ENCODE measurements at regions not wholly inside any gene's neighbourhood (a gene's known extent, or its start where the extent isn't known, plus 50 kb on each side); places are given as distances from the start of the nearest gene placed in this dataset.
"Not testable (repeated sequence)": the region's sequence is repeated elsewhere in the genome, so short reads cannot be mapped to it uniquely, and the experiment has no call there.

DNA sequence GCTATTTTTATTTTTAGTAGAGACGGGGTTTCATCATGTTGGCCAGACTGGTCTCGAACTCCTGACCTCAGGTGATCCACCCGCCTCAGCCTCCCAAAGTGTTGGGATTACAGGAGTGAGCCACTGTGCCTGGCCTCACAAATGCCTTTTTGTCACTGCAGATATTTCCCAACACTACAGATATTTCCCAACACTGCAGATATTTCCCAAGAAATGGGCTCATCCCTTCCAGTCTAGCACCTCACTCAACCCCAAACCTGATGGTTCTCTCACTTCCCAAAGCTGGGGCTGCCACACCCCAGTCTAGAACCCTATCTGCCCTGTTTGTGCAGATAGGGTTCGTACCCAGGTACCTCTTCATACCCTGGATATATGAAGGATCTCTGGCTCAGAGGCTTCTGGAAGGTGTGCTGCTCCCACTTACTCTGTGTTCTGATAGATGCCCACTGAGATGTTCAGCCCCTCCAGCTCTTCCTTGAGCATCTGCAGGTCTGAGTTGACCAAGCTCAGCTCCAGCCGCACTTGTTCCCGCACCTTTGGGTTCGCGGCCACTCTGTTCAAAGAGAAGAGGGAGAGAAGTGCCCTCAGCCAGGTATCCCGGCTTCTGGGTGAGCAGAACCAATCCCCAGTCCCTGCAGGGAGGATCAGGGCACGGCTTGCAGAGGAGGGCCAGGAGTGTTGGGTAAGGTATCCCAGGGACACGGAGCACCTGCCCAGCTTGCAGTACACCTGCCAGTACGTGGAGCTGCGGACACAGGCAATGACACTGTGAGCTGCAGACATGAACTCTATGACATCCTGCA, 265.1 kb downstream of the GOLGA6L6 start:
- H3K27me3 ChIP-seq, H4K20me1 ChIP-seq, H3K9ac ChIP-seq, H3K27ac ChIP-seq, H3K4me3 ChIP-seq, H3K4me1 ChIP-seq, H3K4me2 ChIP-seq, H3K36me3 ChIP-seq: not testable (repeated sequence)
- H3K9me3 ChIP-seq (replicated peaks in 1 of 11), result peaks cover 0 to 31% (median 7%) of the 10 kb centered on the region in 11 experiments; a peak in 10 of 22 replicates
- TF ChIP-seq Cebpa-rat (IDR thresholded peaks at IDR 0.05), result 0 out of 22 replicates have a peak, but pooled peaks of 1 of the 11 experiments have one; percentile 17

DNA sequence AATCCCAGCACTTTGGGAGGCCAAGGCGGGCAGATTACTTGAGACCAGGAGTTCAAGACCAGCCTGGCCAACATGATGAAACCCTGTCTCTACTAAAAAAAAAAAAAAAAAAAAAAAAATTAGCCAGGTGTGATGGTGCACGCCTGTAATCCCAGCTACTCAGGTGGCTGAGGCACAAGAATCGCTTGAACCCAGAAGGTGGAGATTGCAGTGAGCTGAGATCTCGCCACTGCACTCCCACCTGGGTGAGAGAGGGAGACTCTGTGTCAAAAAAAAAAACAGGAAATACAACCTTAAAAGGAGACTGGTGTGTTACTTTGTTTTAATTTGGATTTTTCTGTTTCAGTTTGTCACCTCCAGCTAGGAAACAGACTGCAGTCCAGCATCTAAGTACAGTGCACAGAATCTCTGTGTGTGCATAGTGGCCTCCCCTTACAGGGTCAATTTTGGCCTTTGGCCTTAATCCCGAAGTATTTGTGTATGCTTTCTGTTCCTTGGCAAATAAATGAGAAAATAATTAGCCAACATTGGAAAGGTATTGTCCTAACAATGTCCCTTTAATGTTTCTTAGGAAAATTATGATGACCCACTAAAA, 266.1 kb downstream of the GOLGA6L6 start:
- not testable (repeated sequence) for H4K20me1 ChIP-seq, H3K4me2 ChIP-seq, H3K4me1 ChIP-seq, H3K36me3 ChIP-seq, H3K27ac ChIP-seq, H3K9ac ChIP-seq, H3K27me3 ChIP-seq, H3K4me3 ChIP-seq
- H3K9me3 ChIP-seq (replicated peaks in 1 of 11), result peaks cover 0 to 31% (median 4%) of the 10 kb centered on the region in 11 experiments; a peak in 9 of 22 replicates

DNA sequence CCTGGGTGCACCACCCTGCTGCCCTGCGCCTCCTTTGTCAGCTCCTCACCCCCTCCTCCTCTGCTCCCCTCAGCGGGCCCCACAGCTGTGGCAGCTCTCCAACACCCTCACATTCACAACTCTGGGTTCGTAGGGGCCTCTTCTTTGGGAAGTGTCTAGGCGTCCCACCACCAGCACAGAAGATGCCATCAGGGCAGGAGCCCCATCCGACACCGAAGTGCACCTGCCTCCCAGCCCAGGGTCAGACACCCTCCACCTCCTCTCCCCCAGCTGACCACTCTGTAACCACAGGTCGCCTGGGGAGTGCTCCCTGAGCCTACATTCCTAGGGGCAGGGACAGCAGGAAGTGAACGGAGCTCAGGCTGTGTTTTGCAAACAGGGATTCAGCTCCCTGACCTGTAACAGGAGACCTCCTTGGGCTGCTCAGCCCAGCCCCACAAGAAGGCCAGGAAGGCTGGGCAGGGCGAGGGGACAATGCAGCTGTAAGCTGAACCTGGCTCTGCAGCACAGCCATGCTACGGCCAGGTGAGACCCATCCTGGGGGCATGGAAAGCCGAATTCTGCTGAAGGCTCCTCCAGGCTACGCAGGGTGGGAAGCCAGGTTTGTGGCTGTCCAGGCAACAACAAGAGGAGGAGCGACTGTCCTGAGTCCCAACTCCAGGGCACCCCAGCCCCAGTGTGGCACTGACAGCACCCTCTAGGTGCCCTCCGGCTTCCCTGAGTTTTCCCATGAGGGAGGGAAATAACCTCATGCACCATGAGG, 269.0 kb downstream of the GOLGA6L6 start:
- H3K9me3 ChIP-seq (replicated peaks in 1 of 11), result peaks cover 0 to 20% (median 0%) of the 10 kb centered on the region in 11 experiments; a peak in 5 of 22 replicates
- no peak overlapping the region for H3K9ac ChIP-seq
- H3K36me3 ChIP-seq, result no peaks in the 10 kb centered on the region
- H3K27me3 ChIP-seq, result no peaks in the 10 kb centered on the region
- no peaks in the 10 kb centered on the region; a peak in 1 of 22 replicates for H4K20me1 ChIP-seq
- H3K4me2 ChIP-seq, result no peak overlapping the region
- no peak for TF ChIP-seq Cebpa-rat (IDR thresholded peaks at IDR 0.05)
- no peaks in the 10 kb centered on the region for H3K4me1 ChIP-seq
- no peak overlapping the region for H3K4me3 ChIP-seq
- no peak overlapping the region for H3K27ac ChIP-seq

DNA sequence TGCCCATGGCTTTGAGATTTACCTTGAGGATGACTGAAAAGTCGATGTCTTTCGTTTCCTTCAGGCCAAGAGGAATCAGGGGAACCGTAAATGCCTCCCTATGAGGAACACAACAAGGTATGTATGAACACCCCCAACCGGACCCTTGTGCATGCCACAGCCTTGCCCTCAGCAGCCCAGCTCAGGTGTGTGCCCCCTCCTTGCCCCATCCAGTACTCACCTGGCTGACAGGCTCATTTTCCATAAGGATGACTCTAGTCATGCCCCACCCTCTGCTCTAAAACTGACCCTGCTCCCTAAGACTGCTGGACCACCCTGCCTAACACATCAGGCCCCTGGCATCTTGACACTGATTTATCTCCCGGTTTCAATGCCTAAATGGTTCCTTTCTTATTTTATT, 270.0 kb downstream of the GOLGA6L6 start:
- H3K4me2 ChIP-seq, result no peak overlapping the region
- H3K9ac ChIP-seq, result no peak overlapping the region
- TF ChIP-seq Cebpa-rat (IDR thresholded peaks at IDR 0.05), result no peak
- H3K27me3 ChIP-seq, result no peaks in the 10 kb centered on the region
- H3K4me1 ChIP-seq, result no peaks in the 10 kb centered on the region
- H3K9me3 ChIP-seq (replicated peaks in 1 of 11), result peaks cover 0 to 11% (median 0%) of the 10 kb centered on the region in 11 experiments; a peak in 5 of 22 replicates
- H3K27ac ChIP-seq, result no peak overlapping the region
- H3K36me3 ChIP-seq, result no peaks in the 10 kb centered on the region
- no peaks in the 10 kb centered on the region; a peak in 1 of 22 replicates for H4K20me1 ChIP-seq
- no peak overlapping the region for H3K4me3 ChIP-seq

DNA sequence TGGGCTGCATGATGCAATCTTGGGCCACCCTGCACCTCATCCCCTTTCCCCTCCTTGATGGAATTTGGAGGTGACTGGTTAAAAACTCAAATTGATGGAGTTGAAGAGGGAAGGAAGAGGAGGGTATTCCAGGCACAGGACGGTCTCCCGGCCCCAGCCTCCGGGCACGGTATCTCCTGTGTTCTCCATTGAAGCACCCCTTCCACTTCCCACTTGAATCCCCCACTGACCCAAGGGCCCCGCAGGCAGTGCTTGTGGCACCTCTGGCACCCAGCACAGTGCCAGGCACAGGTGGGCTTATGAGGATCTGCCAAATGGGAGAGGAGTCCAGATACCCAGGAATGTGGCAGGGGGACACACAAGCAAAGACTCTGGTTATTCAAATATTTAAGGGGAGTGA, 271.6 kb downstream of the GOLGA6L6 start:
- H3K4me1 ChIP-seq; H3K27ac ChIP-seq; H3K36me3 ChIP-seq; H3K9ac ChIP-seq; H3K4me2 ChIP-seq; H4K20me1 ChIP-seq; H3K9me3 ChIP-seq (replicated peaks in 1 of 11); H3K27me3 ChIP-seq; H3K4me3 ChIP-seq: not testable (repeated sequence)

DNA sequence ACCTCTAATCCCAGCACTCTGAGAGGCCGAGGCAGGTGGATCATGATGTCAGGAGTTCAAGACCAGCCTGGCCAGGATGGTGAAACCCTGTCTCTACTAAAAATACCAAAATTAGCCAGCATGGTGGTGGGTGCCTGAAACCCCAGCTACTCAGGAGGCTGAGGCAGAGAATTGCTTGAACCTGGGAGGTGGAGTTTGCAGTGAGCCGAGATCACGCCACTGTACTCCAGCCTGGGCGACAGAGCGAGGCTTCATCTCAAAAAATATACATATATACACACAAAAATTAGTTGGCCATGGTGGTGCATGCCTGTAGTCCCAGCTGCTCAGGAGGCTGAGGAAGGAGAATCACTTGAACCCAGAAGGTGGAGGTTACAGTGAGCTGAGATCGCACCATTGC, 273.6 kb downstream of the GOLGA6L6 start:
- not testable (repeated sequence) for H3K9me3 ChIP-seq (replicated peaks in 1 of 11); H4K20me1 ChIP-seq

DNA sequence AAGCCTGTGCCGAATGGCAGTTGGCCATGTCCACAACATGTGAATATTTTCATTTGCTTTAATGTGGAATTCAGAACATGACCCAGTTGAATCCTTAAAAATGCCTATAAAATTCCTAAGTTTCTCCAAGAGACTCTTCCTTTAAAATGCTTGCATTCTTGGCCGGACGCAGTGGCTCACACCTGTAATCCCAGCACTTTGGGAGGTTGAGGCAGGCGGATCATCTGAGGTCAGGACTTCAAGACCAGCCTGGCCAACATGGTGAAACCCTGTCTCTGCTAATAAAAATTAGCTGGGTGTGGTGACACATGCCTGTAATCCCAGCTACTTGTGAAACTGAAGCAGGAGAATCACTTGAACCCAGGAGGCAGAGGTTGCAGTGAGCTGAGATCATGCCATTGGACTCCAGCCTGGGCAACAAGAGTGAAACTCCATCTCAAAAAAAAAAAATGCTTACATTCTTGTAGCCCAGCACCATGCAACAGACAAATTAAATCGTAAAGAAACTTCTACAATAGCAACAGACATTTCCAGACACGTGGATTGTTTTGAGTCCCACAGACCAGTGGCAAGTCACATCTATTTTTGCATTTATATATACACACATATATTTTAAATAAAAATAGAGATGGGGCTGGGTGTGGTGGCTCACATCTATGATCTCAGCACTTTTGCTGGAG, 274.4 kb downstream of the GOLGA6L6 start:
- not testable (repeated sequence) for H3K4me2 ChIP-seq; H3K36me3 ChIP-seq; H3K9ac ChIP-seq; H3K27me3 ChIP-seq; H3K9me3 ChIP-seq (replicated peaks in 1 of 11); H3K4me3 ChIP-seq; H4K20me1 ChIP-seq; H3K27ac ChIP-seq; H3K4me1 ChIP-seq

More for the DNA sequence above, 273.6 kb downstream of the GOLGA6L6 start:
- not testable (repeated sequence) for H3K4me1 ChIP-seq, H3K4me3 ChIP-seq, H3K27ac ChIP-seq, H3K27me3 ChIP-seq, H3K9ac ChIP-seq, H3K4me2 ChIP-seq, H3K36me3 ChIP-seq

DNA sequence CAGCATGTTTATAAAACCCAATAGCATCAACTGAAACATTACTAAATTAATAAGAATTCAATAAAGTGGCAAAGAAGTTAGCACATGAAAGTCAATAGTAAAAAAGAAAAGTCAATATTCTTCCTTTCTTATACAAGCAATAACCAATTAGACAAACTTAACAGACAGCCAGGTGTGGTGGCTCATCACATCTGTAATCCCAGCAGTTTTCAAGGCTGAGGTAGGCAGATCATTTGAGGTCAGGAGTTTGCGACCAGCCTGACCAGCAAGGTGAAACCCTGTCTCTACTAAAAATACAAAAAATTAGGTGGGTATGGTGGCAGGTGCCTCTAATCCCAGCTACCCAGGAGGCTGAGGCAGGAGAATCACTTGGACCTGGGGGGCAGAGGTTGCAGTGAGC, 275.9 kb downstream of the GOLGA6L6 start:
- H3K27ac ChIP-seq, H3K4me3 ChIP-seq, H3K4me2 ChIP-seq: not testable (repeated sequence)

DNA sequence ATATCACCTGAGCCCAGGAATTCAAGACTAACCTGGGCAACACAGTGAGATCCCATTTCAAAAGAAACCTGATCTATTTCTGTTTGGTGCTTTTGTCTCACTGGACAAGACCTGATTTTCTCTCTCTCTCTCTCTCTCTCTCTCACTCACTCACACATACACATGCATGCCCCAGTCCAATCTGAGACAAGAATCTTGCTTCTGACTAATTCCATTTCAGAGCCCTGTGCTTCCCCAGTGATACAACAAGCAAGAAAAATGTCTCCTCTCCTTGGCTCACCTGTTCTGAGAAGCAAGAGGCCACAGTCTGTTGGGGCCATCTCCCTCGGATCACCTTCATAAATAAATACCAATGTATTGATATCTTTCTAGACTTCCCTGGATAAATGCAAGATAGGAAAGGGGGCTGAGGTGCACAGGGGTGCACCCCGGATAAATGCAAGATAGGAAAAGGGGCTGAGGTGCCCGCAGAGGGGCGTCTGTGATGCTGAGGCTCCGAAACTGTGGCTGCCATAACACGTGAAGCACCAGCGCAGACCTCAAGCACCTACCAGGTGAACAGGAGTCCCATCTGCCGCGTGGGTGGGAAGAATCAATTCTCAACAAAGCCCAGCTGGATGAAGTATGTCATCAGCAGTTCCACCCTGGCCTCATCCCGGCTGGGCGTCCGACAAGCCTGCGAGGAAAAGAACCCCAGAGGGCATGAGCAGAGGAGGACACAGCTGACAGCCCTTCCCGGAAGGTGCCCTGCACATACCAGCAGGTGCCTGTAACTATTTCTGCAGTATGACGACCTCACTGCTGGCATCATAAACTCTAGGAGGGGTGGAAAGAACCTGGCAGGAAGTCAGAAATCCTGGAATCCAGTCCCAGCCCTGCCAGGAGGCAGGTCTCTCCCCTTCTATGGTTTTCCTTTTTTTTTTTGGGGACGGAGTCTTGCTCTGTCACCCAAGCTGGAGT, 280.0 kb downstream of the GOLGA6L6 start:
- H3K9me3 ChIP-seq (replicated peaks in 1 of 11); H3K9ac ChIP-seq; H3K27me3 ChIP-seq; H3K4me3 ChIP-seq; H3K27ac ChIP-seq; H4K20me1 ChIP-seq; H3K36me3 ChIP-seq; H3K4me1 ChIP-seq; H3K4me2 ChIP-seq: not testable (repeated sequence)

More for the DNA sequence above, 275.9 kb downstream of the GOLGA6L6 start:
- H3K9me3 ChIP-seq (replicated peaks in 1 of 11); H4K20me1 ChIP-seq; H3K4me1 ChIP-seq; H3K36me3 ChIP-seq; H3K9ac ChIP-seq; H3K27me3 ChIP-seq: not testable (repeated sequence)

DNA sequence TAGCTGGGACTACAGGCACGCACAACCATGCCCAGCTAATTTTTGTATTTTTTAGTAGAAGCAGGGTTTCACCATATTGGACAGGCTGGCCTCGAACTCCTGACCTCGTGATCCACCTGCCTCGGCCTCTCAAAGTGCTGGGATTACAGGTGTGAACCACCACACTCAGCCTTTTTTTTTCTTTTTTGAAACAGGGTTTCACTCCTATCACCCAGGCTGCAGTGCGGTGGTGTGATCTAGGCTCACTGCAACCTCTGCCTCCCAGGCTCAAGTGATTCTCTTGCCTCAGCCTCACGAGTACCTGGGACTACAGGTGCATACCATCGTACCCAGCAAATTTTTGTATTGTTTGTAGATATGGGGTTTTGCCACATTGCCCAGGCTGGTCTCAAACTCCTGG, 280.9 kb downstream of the GOLGA6L6 start:
- H3K27me3 ChIP-seq; H3K4me3 ChIP-seq; H3K27ac ChIP-seq; H3K36me3 ChIP-seq; H3K9ac ChIP-seq; H3K4me1 ChIP-seq; H3K9me3 ChIP-seq (replicated peaks in 1 of 11); H3K4me2 ChIP-seq; H4K20me1 ChIP-seq: not testable (repeated sequence)

DNA sequence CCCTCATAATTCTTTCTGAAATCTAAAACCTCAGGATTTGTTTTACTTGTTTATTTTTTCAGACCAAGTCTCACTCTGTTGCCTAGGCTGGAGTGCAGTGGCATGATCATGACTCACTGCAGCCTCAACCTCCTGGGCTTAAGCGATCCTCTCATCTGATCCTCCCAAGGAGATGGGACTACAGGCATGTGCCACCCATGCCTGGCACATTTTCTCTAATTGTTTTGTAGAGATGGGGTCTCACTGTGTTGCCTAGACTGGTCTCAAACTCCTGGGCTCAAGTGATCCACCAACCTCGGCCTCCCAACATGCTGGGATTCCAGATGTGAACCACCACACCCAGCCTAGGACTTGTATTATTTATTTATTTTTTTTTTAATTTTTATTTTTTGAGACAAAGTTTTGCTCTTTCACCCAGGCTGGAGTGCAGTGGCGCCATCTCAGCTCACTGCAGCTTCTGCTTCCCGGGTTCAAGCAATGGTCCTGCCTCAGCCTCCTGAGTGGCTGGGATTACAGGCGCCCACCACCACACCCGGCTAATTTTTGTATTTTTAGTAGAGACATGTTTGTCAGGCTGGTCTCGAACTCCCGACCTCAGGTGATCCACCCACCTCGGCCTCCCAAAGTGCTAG, 281.9 kb downstream of the GOLGA6L6 start:
- not testable (repeated sequence) for H3K4me1 ChIP-seq; H3K36me3 ChIP-seq; H3K4me3 ChIP-seq; H3K9ac ChIP-seq; H3K27ac ChIP-seq; H3K27me3 ChIP-seq; H3K4me2 ChIP-seq; H4K20me1 ChIP-seq; H3K9me3 ChIP-seq (replicated peaks in 1 of 11)

DNA sequence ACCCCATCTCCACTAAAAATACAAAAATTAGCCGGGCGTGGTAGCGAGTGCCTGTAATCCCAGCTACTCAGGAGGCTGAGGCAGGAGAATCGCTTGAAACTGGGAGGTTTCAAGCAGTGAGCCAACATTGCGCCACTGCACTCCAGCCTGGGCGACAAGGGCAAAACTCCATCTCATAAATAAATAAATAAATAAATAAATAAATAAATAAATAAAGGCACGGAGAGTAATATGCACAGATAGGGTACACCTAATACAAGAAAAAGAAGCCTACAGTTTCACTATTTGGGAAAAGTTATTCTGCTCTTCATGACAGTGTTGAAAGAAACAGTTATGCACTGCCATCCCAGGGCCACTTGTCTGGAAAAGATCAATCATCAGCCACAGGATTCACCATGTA, 285.2 kb downstream of the GOLGA6L6 start:
- not testable (repeated sequence) for H3K9ac ChIP-seq; H3K4me2 ChIP-seq; H3K9me3 ChIP-seq (replicated peaks in 1 of 11); H3K27ac ChIP-seq; H3K36me3 ChIP-seq; H3K27me3 ChIP-seq; H4K20me1 ChIP-seq; H3K4me3 ChIP-seq; H3K4me1 ChIP-seq

Measured in BLaER1 treated with 17β-estradiol and CSF1 and Interleukin-3, amounts not matched to agents 10 nM and 100 nM (cell line).